Common myeloid progenitor, CD34-positive (primary cell): ENCODE measurements at regions not wholly inside any gene's neighbourhood (a gene's known extent, or its start where the extent isn't known, plus 50 kb on each side); places are given as distances from the start of the nearest gene placed in this dataset.

Source experiments
- CTCF ChIA-PET: fragments of 350-600 bp; sonication (Branson Sonifier 250); formaldehyde crosslinking; loops from one replicate; lab custom pipeline; 2021; ENCODE audit warnings: antibody characterized with exemption; lab: Charles Lee
- POLR2A ChIA-PET: fragments of 350-600 bp; sonication (Branson Sonifier 250); formaldehyde crosslinking; loops from one replicate; lab custom pipeline; 2021; ENCODE audit warnings: antibody characterized with exemption; lab: Charles Lee
- DNase-seq, 3 donors: peaks; one replicate each; pipeline versions ENCODE4 v3.0.0 to v3.0.0-alpha.2; 2013
- H3K27ac ChIP-seq, 2 experiments: 1 replicate in 1 of 2; 2 replicates in 1 of 2; pipeline ENCODE4 v1.7.0; 2013; ENCODE audit warnings: inconsistent platforms in 2 of 2, low read length in 2 of 2, mild to moderate bottlenecking in 2 of 2, low read depth in 1 of 2, moderate library complexity in 1 of 2; ENCODE audit not compliant: severe bottlenecking in 2 of 2, insufficient read depth in 1 of 2, poor library complexity in 1 of 2
- H3K27me3 ChIP-seq, 5 experiments: replicated peaks in 2 of 5; 1 replicate in 3 of 5; 2 replicates in 2 of 5; pipeline versions ENCODE4 v1.6.1 to v1.7.0; 2013; ENCODE audit warnings: low read length in 4 of 5, mild to moderate bottlenecking in 2 of 5, moderate library complexity in 2 of 5, inconsistent platforms in 1 of 5; ENCODE audit not compliant: insufficient read depth in 5 of 5, control insufficient read depth in 4 of 5
- H3K36me3 ChIP-seq, 4 experiments: 1 replicate in 2 of 4; 2 replicates in 2 of 4; pipeline versions ENCODE4 v1.6.1 to v1.7.0; 2013; ENCODE audit warnings: low read length in 3 of 4, control low read depth in 1 of 4, mild to moderate bottlenecking in 1 of 4; ENCODE audit not compliant: control insufficient read depth in 4 of 4, insufficient read depth in 4 of 4
- H3K4me1 ChIP-seq, 4 experiments: 1 replicate in 3 of 4; 2 replicates in 1 of 4; pipeline versions ENCODE4 v1.6.1 to v1.7.1; 2013; ENCODE audit warnings: low read length in 3 of 4, mild to moderate bottlenecking in 3 of 4, control low read depth in 1 of 4, inconsistent platforms in 1 of 4, moderate library complexity in 1 of 4; ENCODE audit not compliant: control insufficient read depth in 4 of 4, insufficient read depth in 4 of 4; ENCODE audit errors: control extremely low read depth in 1 of 4
- H3K4me3 ChIP-seq, 7 experiments: 1 replicate in 4 of 7; 2 replicates in 3 of 7; pipeline versions ENCODE4 v1.5.1 to v1.7.0; 2013; ENCODE audit warnings: mild to moderate bottlenecking in 7 of 7, low read length in 6 of 7, moderate library complexity in 6 of 7, inconsistent platforms in 2 of 7, low read depth in 2 of 7, control low read depth in 1 of 7; ENCODE audit not compliant: insufficient read depth in 4 of 7, control insufficient read depth in 1 of 7; ENCODE audit errors: extremely low read depth in 1 of 7
- H3K9me3 ChIP-seq, 5 experiments: 1 replicate in 4 of 5; 2 replicates in 1 of 5; pipeline versions ENCODE4 v1.6.1 to v1.7.1; 2013; ENCODE audit warnings: low read length in 4 of 5, mild to moderate bottlenecking in 2 of 5, inconsistent platforms in 1 of 5, low read depth in 1 of 5, moderate library complexity in 1 of 5; ENCODE audit not compliant: control insufficient read depth in 4 of 5, insufficient read depth in 2 of 5; ENCODE audit errors: control extremely low read depth in 1 of 5
- WGBS: methylation state at CpG from one replicate; pipeline ENCODE4 v1.1.5; 2013; ENCODE audit not compliant: insufficient coverage; 5-methylcytosine and 5-hydroxymethylcytosine counted together

DNA sequence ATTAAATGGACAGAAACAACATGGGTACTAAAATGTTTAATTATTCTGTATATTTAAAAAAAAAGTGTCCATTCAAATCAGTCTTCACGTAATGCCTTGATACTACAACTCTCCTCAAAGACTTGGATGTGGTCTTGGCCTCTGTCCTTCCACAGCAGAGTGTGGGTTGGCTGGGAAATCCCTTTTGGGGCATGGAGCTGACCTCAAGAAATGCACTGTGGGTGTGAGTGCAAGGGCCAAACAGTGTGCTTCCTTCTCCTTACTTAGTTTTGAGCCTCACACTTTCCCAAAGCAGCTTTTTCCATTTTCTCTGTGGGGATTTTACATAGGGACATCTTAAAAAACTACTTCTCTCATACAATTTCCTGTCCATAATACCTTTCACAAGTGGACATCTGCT, 607.4 kb downstream of the EFNB2 start:
- Histone ChIP-seq H3K27me3 (peaks cover 0 to 1% (median 0%) of the 10 kb centered on the region in 5 experiments), H3K9me3 (no peaks in the 10 kb centered on the region), H3K4me3 (no peak overlapping the region), H3K4me1 (no peaks in the 10 kb centered on the region), H3K36me3 (no peaks in the 10 kb centered on the region), H3K27ac (no peak overlapping the region)
- ChIA-PET CTCF (no interaction called here), POLR2A (interaction anchor here (0.7 kb wide), 1 partner anchor 995 kb away, joined by 3 read pairs; no protein-coding TSS in a partner anchor)
- no peak for DNase-seq
- WGBS: no CpG with 5 or more reads among the region's 1 CpG

DNA sequence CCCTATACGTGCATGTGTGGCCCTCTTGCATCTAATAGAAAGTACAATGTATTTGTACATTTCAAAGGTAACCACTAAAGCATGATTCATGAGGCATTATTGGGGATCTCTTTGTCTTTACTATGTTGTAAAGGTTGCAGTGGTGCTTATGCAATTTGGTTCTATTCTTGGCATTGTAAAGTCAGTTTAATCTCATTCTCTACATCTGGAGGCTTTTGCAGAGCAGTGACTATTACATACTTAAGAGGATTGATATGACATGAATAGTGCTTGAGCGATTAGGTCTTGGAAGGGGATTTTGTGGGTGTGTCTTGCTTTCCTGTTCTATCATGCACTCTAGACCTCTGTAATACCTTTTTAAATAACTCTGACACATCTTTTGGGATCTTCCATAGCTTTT, 610.0 kb downstream of the EFNB2 start:
- DNase-seq: no peak
- H3K27me3 ChIP-seq: peaks cover 0 to 1% (median 0%) of the 10 kb centered on the region in 5 experiments
- H3K27ac ChIP-seq: no peak overlapping the region
- no peak overlapping the region for H3K4me3 ChIP-seq
- ChIA-PET CTCF (interaction anchor here (1.1 kb wide), 1 partner anchor 101 kb away, joined by 3 read pairs; no protein-coding TSS in a partner anchor), POLR2A (no interaction called here)
- no CpG with 5 or more reads among the region's 2 CpGs for WGBS
- H3K4me1 ChIP-seq: no peaks in the 10 kb centered on the region
- no peaks in the 10 kb centered on the region for H3K36me3 ChIP-seq
- H3K9me3 ChIP-seq: no peaks in the 10 kb centered on the region

DNA sequence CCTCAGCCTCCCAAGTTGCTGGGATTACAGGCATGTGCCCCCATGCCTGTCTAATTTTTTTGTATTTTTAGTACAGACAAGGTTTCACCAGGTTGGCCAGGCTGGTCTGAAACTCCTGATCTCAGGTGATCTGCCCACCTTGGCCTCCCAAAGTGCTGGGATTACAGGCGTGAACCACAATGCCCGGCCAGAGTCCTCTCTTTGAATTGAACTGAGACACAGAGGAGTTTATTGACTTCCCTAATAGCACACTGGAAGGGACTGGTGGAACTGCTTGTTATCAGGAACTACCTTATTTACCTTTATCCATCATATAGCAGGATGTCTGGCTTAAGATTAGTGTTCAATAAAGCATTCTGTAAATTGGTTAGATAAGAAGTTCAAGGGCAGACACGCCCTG, 613.8 kb downstream of the EFNB2 start:
- Histone ChIP-seq H3K27ac (no peak overlapping the region), H3K27me3 (no peaks in the 10 kb centered on the region), H3K36me3 (no peaks in the 10 kb centered on the region), H3K4me1 (no peaks in the 10 kb centered on the region), H3K9me3 (no peaks in the 10 kb centered on the region), H3K4me3 (no peak overlapping the region)
- CTCF ChIA-PET: no interaction called here
- POLR2A ChIA-PET: no interaction called here
- no peak for DNase-seq
- WGBS: 100% methylated on average over 2 of the region's 3 CpGs

DNA sequence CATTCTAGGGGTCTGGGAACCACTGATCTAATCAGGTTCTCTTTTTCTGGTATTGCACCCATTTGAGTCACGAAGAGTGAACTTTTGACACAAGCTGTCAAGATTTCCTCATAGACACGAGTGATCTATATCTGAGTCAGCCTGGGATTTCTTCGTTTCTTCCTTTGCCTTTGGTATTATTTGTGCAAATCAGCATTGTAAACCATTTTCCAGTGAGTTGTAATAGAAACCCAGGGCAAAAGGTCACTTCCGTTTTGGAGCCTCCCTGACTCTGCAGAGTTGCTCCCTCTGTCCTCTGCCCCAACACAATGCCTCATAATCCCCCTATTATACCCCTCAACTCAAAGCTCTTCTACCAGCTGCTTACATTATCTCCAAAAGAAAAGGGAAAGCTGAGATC, 615.1 kb downstream of the EFNB2 start:
- no peak overlapping the region for H3K27ac ChIP-seq
- no peaks in the 10 kb centered on the region for H3K27me3 ChIP-seq
- H3K9me3 ChIP-seq: no peaks in the 10 kb centered on the region
- CTCF ChIA-PET: no interaction called here
- H3K4me1 ChIP-seq: no peaks in the 10 kb centered on the region
- no peaks in the 10 kb centered on the region for H3K36me3 ChIP-seq
- WGBS: 92% methylated on average over 4 of the region's 4 CpGs
- DNase-seq: no peak
- H3K4me3 ChIP-seq: no peak overlapping the region
- POLR2A ChIA-PET: no interaction called here

DNA sequence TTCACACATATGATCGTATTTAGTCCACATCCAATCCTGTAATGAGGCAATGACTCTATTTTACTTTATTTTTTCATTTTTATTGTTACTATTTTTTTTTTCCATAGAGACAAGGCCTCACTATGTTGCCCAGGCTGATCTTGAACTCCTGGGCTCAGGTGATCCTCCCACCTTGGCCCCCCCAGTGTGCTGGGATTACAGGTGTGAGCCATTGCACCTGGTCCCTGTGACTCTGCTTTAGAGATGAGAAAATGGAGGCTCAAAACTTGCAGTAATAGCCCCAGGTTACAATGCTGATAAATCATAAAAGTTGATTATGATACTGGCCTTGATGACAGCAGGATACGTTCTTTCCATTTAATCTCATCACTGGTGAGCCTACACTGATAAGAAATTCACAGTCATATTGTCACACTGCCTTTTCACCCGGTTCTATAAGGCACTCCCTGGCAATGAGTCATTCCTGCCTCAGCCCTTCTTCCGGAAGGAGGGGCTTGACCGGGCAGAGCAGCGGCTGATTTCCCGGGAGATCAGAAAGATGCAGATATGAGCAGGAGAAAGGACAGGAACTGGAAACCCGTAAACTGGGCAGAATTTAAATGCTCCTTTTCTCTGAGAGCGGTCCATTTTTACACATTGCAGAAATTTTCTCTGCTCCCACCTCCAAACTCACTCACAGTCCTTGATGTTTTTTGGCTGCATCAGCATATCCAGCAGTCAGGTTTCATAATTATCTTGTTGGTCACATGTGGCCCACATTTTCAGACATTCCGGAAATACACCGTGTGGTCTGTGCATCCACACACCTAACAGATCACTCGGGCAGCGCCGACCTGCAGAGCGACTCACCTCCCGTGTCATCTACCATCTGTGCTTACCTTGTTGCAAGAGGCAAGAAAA, 616.4 kb downstream of the EFNB2 start:
- WGBS: 95% methylated on average over 12 of the region's 16 CpGs
- Histone ChIP-seq H3K27me3 (no peaks in the 10 kb centered on the region), H3K27ac (no peak overlapping the region), H3K36me3 (no peaks in the 10 kb centered on the region), H3K4me1 (no peaks in the 10 kb centered on the region), H3K4me3 (no peak overlapping the region), H3K9me3 (no peaks in the 10 kb centered on the region)
- DNase-seq: no peak
- ChIA-PET CTCF (no interaction called here), POLR2A (no interaction called here)

DNA sequence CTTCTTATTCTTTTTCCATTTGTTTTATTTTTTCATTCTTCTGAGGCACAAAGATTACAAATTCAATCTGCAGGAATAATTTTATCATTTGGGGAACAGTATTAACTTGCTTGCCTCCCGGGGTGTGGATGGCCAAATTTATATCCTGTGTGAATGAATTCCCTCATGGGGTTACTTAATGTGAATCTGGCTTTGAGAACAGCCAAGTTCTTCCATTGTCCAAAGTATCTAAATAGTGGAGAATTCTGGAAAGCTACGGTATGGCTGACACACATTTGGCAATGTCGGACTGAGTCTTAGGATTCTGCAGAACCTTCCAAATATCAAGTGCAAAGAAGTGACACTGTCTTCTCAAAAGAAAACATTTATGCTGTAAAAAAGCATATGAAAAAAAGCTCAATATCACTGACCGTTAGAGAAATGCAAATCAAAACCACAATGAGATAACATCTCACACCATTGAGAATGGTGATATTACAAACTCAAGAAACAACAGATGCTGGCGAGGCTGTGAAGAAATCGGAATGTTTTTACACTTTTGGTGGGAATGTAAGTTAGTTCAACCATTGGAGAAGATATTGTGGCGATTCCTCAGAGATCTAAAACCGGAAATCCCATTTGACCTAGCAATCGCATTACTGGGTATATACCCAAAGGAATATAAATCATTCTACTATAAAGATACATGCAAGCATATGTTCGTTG, 620.2 kb downstream of the EFNB2 start:
- POLR2A ChIA-PET: no interaction called here
- no peak overlapping the region for H3K27ac ChIP-seq
- CTCF ChIA-PET: no interaction called here

More for the DNA sequence above, 620.2 kb downstream of the EFNB2 start:
- Histone ChIP-seq H3K4me3 (no peak overlapping the region), H3K27me3 (no peaks in the 10 kb centered on the region), H3K9me3 (no peaks in the 10 kb centered on the region), H3K36me3 (no peaks in the 10 kb centered on the region), H3K4me1 (no peaks in the 10 kb centered on the region)
- no peak for DNase-seq
- 100% methylated on average over 3 of the region's 10 CpGs for WGBS
